Head of caudate nucleus (tissue), 42 donors: ENCODE measurements at regions not wholly inside any gene's neighbourhood (a gene's known extent, or its start where the extent isn't known, plus 50 kb on each side); places are given as distances from the start of the nearest gene placed in this dataset.

Experiments
- DNase-seq, 42 donors: peaks; one replicate each; pipeline versions ENCODE4 v3.0.0 to v3.0.0-alpha.2; 2020 to 2021; ENCODE audit warnings: mixed read lengths in 7 of 42
- intact Hi-C: fragments of 100-400 bp; cut with DNase I; formaldehyde crosslinking; loops from one replicate; pipeline ENCODE4 v1.15.0; 2022

- no peak for DNase-seq
- intact Hi-C loops = no loop called here
These were observed 131.6 kb upstream of the TRPM3 start for GRCh38 chr9:71253011-71253410.

DNA sequence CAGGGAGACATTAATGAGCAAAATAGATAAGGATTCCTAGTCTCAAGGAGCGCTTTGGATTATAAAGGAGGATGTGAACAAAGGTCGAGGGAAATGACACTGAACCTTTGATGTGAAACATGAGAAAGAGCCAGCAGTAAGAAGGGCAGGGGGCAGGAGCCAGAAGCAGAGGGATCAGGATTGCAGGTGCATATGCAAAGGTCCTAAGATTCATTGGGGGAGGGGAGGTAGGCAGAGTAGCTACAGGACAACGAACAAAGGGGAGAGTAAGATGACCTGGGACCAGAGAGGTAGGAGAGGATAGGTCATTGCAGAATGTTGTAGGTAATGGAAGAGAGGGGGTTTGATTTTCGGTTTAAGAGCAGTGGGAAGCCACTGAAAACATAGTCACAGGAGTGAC is 129.2 kb upstream of the TRPM3 start:
- intact Hi-C loops = no loop called here
- no peak for DNase-seq

GRCh38 chr9:71249729-71250317 is 128.4 kb upstream of the TRPM3 start:
- peak in 20 of 42 donors; percentile 5 to 73 (median 32) for DNase-seq
- intact Hi-C loops = loop anchor here (5.0 to 10.0 kb wide), 2 partner anchors 325 to 608 kb away; no protein-coding TSS in a partner anchor

DNA sequence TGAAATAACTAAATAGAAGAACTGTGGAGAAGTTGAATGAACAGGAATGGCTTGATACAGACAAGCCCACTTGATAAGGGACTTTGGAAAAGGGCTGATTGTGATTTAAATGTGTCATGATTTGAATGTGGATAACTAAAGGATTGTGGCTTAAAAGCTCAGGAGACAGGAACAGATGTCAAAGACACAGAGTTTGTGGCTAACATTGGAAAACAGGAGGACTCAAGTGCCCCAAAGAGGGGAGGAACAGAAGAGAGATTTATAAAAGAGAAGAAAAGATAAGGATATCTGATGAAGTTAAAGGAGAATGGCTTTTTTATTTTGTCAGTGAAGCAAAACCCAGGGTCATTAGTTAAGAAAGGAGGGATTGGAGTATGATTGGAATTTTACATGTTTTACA is 124.2 kb upstream of the TRPM3 start:
- intact Hi-C loops = loop anchor here (5.0 to 10.0 kb wide), 2 partner anchors 321 to 603 kb away; no protein-coding TSS in a partner anchor
- DNase-seq = no peak

GRCh38 chr9:71243951-71244350 is 122.5 kb upstream of the TRPM3 start:
- intact Hi-C loops = loop anchor here (10.0 kb wide), 1 partner anchor 319 kb away; no protein-coding TSS in a partner anchor
- no peak for DNase-seq

DNA sequence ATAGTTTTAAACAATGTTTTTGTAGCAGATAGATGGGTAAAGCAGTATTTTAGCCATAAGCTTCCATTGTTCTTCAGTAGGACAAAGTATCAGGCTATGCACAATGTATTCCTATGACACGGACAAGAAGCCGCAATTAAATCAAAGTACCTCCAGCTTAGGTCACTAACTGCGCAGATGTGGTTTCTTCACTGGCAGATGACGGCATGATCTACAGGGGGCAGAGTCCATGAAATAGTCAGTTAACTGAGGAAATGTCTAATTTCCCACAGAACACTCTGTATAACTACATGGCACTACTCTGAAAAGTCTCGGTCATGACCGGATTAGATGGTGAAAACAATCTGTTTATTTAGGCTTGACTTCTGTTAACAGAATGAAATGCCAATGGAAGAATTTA is 120.7 kb upstream of the TRPM3 start:
- DNase-seq = no peak
- intact Hi-C loops = loop anchor here (10.0 kb wide), 1 partner anchor 317 kb away; no protein-coding TSS in a partner anchor

DNA sequence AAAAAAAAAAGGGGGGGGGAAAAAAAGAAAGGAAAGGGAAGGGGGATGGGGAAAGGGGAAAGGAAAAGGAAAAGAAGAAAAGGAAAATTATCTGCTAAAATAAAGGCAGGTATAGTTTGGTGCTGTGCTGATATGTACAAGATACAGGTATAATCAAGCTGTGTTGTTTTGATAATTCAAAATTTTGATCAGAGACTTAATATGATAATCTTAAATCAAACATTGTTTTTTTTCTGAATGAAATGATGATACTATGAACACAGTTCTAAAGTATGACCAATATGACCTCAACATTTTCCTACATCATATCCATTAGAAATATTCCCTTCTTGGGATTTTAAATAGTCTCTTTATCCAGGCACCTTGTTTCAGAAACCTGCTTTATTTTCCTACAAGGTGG is 115.6 kb upstream of the TRPM3 start:
- no peak for DNase-seq
- intact Hi-C loops = no loop called here

- intact Hi-C loops = no loop called here
- DNase-seq = no peak
These were observed 112.2 kb upstream of the TRPM3 start for GRCh38 chr9:71233646-71234045.

DNA sequence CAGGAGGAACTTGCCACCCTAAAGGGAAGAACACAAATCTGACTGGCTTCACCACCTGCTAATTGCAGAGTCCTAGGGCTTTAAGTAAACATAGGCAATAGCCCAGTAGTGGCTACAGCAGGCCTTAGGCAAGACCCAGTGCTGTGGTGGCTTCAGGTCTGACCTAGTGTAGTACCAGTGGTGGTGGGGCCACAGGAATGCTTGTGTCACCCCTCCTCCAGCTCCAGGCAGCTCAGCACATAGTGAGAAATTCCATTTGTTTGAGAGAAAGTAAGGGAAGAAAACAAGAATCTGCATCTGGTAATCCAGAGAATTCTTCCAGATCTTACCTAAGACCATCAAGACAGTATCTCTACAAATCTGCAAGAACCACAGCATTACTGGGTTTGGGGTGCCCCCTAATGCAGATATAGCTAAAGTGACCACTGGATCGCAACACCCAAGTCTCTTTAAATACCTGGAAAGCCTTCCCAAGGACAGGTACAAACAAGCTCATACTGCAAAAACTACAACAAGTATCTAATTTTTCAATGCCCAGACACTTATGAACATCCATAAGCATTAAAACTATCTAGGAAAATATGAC is 102.6 kb upstream of the TRPM3 start:
- intact Hi-C loops = no loop called here
- DNase-seq = no peak

- DNase-seq = no peak
- intact Hi-C loops = no loop called here
These were observed 97.4 kb upstream of the TRPM3 start for GRCh38 chr9:71218774-71219173.

DNA sequence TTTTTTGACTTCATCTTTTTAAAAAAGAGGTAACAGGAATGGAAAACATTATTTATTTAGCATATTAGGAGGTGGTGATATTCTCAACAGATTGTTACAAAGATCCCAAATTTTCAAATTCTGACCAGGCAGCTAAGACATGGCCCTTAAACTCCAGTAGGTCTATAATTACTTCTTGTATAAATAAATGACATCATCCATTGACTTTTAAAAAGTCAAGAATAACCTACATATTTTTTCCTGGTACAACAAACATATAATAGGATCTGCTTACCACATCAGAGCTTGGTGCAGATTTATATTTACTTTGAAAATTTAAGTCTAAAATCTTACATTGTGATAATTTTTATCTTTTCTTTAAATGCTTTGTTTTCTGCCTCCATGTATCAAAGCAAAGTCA is 92.2 kb upstream of the TRPM3 start:
- intact Hi-C loops = no loop called here
- DNase-seq = no peak

DNA sequence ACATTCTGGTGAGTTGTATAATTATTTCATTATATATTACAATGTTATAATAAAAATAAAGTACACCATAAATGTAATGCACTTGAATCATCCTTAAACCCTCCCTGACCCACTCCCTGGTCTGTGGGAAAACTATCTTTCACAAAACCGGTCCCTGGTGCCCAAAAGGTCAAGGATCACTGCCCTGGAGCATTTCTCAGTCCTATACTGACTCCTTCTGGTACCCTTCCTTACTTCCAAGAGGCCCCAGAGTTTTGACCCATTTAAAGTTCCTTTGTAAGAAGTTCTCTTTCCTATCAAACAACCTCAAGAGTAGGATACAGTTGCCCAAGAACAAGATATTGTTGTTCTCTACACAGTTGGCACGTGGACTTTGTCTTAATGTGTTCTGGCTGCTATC is 88.9 kb upstream of the TRPM3 start:
- no peak for DNase-seq
- intact Hi-C loops = no loop called here

DNA sequence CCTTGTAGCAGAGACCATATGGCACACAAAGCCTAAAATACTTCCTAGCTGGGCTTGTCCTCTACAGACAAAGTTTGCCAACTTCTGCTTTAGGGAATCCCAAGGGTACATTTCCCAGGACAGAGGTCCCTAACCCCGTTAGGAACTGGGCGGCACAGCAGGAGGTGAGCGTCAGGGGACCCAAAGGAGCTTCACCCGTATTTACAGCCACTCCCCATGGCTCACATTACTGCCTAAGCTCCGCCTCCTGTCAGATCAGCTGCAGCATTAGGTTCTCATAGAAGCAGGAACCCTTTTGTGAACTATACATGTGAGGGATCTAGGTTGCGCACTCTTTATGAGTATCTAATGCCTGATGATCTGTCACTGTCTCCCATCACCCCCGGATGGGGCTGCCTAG is 88.5 kb upstream of the TRPM3 start:
- intact Hi-C loops = no loop called here
- DNase-seq = no peak

DNA sequence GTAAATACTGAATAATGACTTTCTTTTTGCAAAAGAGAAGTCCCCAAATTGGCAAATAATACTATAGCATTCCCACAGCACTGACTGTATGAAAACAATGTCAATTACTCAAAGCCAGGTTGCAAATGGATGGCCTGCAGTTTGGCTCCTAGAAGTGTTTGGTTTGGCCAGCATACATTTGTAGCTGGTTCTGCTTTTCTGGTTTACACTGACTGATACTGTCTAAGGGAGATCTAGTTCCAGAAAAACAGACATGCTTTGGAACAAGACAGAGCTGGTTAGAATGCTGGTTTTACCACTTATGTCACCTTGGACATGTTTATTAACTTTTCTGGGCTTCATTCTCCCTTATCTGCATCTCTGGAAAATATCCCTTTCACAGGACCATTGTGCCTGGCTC is 81.5 kb upstream of the TRPM3 start:
- no peak for DNase-seq
- intact Hi-C loops = no loop called here

DNA sequence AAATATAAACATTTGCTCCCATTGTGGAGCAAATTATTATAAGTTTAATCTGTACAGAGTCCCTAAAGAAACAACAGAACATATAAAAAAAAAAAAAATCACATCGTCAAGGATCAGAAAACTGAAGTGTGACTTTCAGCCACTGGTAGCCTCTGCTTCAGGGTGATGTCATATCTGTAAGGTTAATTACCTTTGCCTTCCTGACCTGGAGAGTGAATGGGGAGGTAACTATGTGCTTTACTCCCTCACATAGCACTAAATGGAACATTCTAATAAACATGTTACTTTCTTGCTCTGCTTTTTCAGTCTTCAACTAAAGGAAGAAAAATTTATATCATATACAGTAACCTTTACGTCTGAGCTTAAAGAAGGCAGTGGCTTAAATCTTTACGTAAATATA is 70.3 kb upstream of the TRPM3 start:
- DNase-seq = no peak
- intact Hi-C loops = no loop called here

DNA sequence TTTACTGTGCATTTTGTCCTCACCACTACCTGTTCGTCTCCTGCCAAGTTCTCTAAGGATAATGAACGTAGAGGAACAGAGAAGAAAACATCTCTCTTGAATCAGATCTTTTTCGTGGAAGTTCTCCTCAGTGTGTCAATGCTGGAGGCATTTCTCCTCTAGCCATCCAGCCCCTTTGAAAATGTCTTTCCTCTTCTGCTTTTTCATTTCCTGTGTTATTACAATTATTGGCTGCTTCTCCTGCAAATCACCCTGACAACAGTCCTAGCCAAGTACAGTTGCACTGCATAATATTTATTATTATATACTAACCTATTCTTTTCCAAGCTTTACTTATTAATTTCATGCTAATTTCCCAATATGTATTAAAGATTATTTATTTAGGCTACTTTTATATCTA is 61.8 kb upstream of the TRPM3 start:
- no peak for DNase-seq
- intact Hi-C loops = no loop called here

DNA sequence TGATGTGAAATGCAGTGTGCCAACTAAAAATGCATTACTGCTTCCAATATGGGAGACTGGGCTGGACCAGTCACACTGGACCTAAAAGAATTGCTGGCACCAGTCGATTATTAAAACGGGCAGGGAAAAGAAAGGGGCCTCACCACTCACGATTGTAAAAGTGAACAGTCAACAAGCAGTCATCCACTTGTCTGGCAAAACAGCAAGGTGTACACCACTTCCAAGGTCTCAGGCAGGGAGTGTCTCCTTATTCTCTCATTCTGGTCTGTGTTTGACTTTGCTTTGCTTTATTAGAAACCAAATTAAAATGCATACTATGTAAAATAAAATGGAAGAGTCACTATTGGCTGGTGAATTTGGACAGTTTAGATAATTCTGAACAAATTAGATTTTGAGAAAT is 57.8 kb upstream of the TRPM3 start:
- intact Hi-C loops = no loop called here
- DNase-seq = no peak

DNA sequence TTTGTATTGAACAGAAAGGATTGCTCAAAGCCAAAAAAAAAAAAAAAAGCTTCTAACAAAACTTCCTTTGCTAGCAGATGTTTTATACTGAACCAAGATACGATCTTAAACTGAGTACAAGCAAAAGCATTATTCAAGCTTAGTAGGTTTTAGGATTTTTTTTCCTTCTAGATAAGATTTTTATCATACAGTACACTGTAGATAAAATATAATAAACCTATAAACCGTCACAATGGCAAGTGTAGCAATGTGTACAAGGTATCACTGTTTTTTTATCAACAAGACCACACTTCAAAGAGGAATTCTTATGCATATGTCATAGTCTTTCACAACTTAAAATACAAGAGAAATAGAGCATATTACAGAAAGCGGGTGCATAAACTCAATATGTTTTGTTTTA is 56.5 kb upstream of the TRPM3 start:
- DNase-seq = no peak
- intact Hi-C loops = no loop called here

DNA sequence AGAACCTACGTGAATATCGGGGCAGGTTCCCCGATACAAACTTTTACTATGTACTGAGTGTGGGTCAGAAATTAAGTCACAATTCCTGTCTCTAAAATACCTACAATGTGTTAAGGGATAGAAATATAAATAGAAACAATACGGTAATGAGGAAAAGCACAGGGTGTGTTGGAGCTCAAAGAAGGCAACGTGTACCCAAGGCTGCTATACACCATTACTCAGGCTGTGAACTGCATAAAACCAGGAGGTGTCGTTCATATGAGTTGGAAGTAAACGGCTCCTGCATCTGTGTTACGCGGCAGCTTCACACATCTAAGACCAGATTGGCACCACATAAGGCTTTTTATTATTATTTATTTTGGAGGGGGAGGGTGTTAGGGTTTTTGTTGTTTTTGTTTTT is 50.1 kb upstream of the TRPM3 start:
- DNase-seq = no peak
- intact Hi-C loops = no loop called here
